ENCODE measurements at regions not wholly inside any gene's neighbourhood (a gene's known extent, or its start where the extent isn't known, plus 50 kb on each side); places are given as distances from the start of the nearest gene placed in this dataset.

GRCh38 chr2:2880938-2881337, 496.7 kb downstream of the EIPR1 start:
- Histone ChIP-seq H3K36me3 (ENCODE audit: control insufficient read depth, insufficient read depth, low read length) (no peaks in the 10 kb centered on the region), H3K4me3 (ENCODE audit: low read depth, low read length) (no peak overlapping the region), H3K4me1 (no peaks in the 10 kb centered on the region), H3K9me3 (peaks cover 3% of the 10 kb centered on the region; the same call in 1 of the 2 replicates), H3K27me3 (replicated peaks; ENCODE audit: control insufficient read depth, insufficient read depth, low read length) (no peaks in the 10 kb centered on the region)
- no peak for TF ChIP-seq CTCF (IDR thresholded peaks at IDR 0.05; ENCODE audit: insufficient read depth in 1 of 2, low read depth in 1 of 2, low read length in 1 of 2, severe bottlenecking in 1 of 2, unreplicated experiment in 1 of 2)
- CTCF ChIA-PET: no interaction called here
- intact Hi-C loops (cut with micrococcal nuclease; ENCODE audit: unreplicated experiment): no loop called here
- Mint-ChIP-seq H3K27me3 (ENCODE audit: insufficient read depth, unreplicated experiment) (peaks cover 6% of the 10 kb centered on the region), H3K4me3 (ENCODE audit: unreplicated experiment) (no peak overlapping the region), H3K27ac (ENCODE audit: unreplicated experiment) (no peak overlapping the region), H3K9me3 (ENCODE audit: unreplicated experiment) (peaks cover 13% of the 10 kb centered on the region), H3K4me1 (ENCODE audit: low read depth, unreplicated experiment) (no peaks in the 10 kb centered on the region), H3K36me3 (ENCODE audit: insufficient read depth, unreplicated experiment) (no peaks in the 10 kb centered on the region)
- no peak for DNase-seq
- POLR2A ChIA-PET: no interaction called here
- no TSS peak for BruUV-seq (replicated peaks)

GRCh38 chr2:2879781-2880180, 497.8 kb downstream of the EIPR1 start:
- H3K4me1 ChIP-seq: no peaks in the 10 kb centered on the region
- H3K4me3 ChIP-seq (ENCODE audit: low read depth, low read length): no peak overlapping the region
- peaks cover 3% of the 10 kb centered on the region; the same call in 1 of the 2 replicates for H3K9me3 ChIP-seq
- Mint-ChIP-seq H3K4me3 (ENCODE audit: unreplicated experiment) (no peak overlapping the region), H3K9me3 (ENCODE audit: unreplicated experiment) (peaks cover 13% of the 10 kb centered on the region), H3K36me3 (ENCODE audit: insufficient read depth, unreplicated experiment) (no peaks in the 10 kb centered on the region), H3K27ac (ENCODE audit: unreplicated experiment) (no peak overlapping the region), H3K4me1 (ENCODE audit: low read depth, unreplicated experiment) (no peaks in the 10 kb centered on the region), H3K27me3 (ENCODE audit: insufficient read depth, unreplicated experiment) (peaks cover 6% of the 10 kb centered on the region)
- H3K36me3 ChIP-seq (ENCODE audit: control insufficient read depth, insufficient read depth, low read length): no peaks in the 10 kb centered on the region
- H3K27me3 ChIP-seq (replicated peaks; ENCODE audit: control insufficient read depth, insufficient read depth, low read length): no peaks in the 10 kb centered on the region
- CTCF ChIA-PET: no interaction called here
- BruUV-seq (replicated peaks): no TSS peak
- DNase-seq: no peak
- POLR2A ChIA-PET: no interaction called here
- TF ChIP-seq CTCF (IDR thresholded peaks at IDR 0.05; ENCODE audit: insufficient read depth in 1 of 2, low read depth in 1 of 2, low read length in 1 of 2, severe bottlenecking in 1 of 2, unreplicated experiment in 1 of 2): no peak
- intact Hi-C loops (cut with micrococcal nuclease; ENCODE audit: unreplicated experiment): no loop called here

DNA sequence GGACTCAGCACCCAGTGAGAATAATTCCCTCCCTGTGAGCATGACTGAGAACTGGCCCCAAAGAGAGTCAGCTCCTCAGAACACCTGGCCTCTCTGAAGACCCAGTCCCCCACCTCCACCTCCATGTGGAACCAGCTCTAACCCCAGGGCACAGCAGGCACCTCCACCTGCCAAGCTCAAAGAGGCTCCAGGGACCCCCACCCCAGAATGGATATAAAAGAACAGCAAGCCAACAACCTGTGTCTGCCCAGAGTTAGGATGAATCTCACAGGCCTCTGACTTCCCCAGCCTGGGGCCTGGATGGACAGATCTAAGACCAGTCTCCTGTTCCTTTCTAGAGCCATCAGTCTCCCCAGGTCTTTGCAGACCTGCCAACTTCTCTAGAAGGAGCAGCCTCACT, 498.5 kb downstream of the EIPR1 start:
- BruUV-seq (replicated peaks): no TSS peak
- H3K27me3 ChIP-seq (replicated peaks; ENCODE audit: control insufficient read depth, insufficient read depth, low read length): no peaks in the 10 kb centered on the region

More for the DNA sequence above, 498.5 kb downstream of the EIPR1 start:
- CTCF ChIA-PET: no interaction called here
- Mint-ChIP-seq H3K27ac (ENCODE audit: unreplicated experiment) (no peak overlapping the region), H3K36me3 (ENCODE audit: insufficient read depth, unreplicated experiment) (no peaks in the 10 kb centered on the region), H3K4me1 (ENCODE audit: low read depth, unreplicated experiment) (no peaks in the 10 kb centered on the region), H3K27me3 (ENCODE audit: insufficient read depth, unreplicated experiment) (peaks cover 6% of the 10 kb centered on the region), H3K4me3 (ENCODE audit: unreplicated experiment) (no peak overlapping the region), H3K9me3 (ENCODE audit: unreplicated experiment) (peaks cover 13% of the 10 kb centered on the region)
- POLR2A ChIA-PET: no interaction called here
- Histone ChIP-seq H3K9me3 (peaks cover 3% of the 10 kb centered on the region; the same call in 1 of the 2 replicates), H3K4me3 (ENCODE audit: low read depth, low read length) (no peak overlapping the region), H3K4me1 (no peaks in the 10 kb centered on the region), H3K36me3 (ENCODE audit: control insufficient read depth, insufficient read depth, low read length) (no peaks in the 10 kb centered on the region)
- DNase-seq: no peak
- intact Hi-C loops (cut with micrococcal nuclease; ENCODE audit: unreplicated experiment): no loop called here
- no peak for TF ChIP-seq CTCF (IDR thresholded peaks at IDR 0.05; ENCODE audit: insufficient read depth in 1 of 2, low read depth in 1 of 2, low read length in 1 of 2, severe bottlenecking in 1 of 2, unreplicated experiment in 1 of 2)

All from Caco-2 (cell line).